H9 (cell line): ENCODE measurements at regions not wholly inside any gene's neighbourhood (a gene's known extent, or its start where the extent isn't known, plus 50 kb on each side); places are given as distances from the start of the nearest gene placed in this dataset.

ENCODE experiments used
- DNase-seq: peaks from one replicate; pipeline ENCODE4 v3.0.0-alpha.2; 2017
- H2AFZ ChIP-seq: one replicate; pipeline ENCODE4 v1.6.1; 2013; ENCODE audit warnings: mild to moderate bottlenecking, low read length, control low read depth, moderate library complexity
- H2AK5ac ChIP-seq: 2 replicates; pipeline ENCODE4 v1.6.1; 2013; ENCODE audit warnings: low read length, control low read depth, mixed read lengths; ENCODE audit not compliant: insufficient read length
- H2BK120ac ChIP-seq: one replicate; pipeline ENCODE4 v1.6.1; 2013; ENCODE audit warnings: low read depth, mild to moderate bottlenecking, low read length, control low read depth, inconsistent platforms; ENCODE audit not compliant: poor library complexity, severe bottlenecking
- H2BK12ac ChIP-seq: 2 replicates; pipeline ENCODE4 v1.6.1; 2013; ENCODE audit warnings: low read length, control low read depth, mixed read lengths, low read depth; ENCODE audit not compliant: insufficient read length
- H2BK15ac ChIP-seq: 2 replicates; pipeline ENCODE4 v1.6.1; 2013; ENCODE audit warnings: low read depth, low read length, control low read depth
- H2BK20ac ChIP-seq: one replicate; pipeline ENCODE4 v1.6.1; 2013; ENCODE audit warnings: low read depth, mild to moderate bottlenecking, low read length, control low read depth, inconsistent platforms; ENCODE audit not compliant: poor library complexity, severe bottlenecking
- H2BK5ac ChIP-seq: 2 replicates; pipeline ENCODE4 v1.6.1; 2013; ENCODE audit warnings: low read length, control low read depth, mixed read lengths; ENCODE audit not compliant: insufficient read length
- H3K14ac ChIP-seq: 2 replicates; pipeline ENCODE4 v1.6.1; 2013; ENCODE audit warnings: low read length, control low read depth; ENCODE audit not compliant: insufficient read depth
- H3K18ac ChIP-seq: 2 replicates; pipeline ENCODE4 v1.6.1; 2013; ENCODE audit warnings: low read depth, mild to moderate bottlenecking, mixed read lengths, low read length, control low read depth; ENCODE audit not compliant: insufficient read length
- H3K23ac ChIP-seq: 2 replicates; pipeline ENCODE4 v1.6.1; 2013; ENCODE audit warnings: low read length, control low read depth, mixed read lengths, low read depth; ENCODE audit not compliant: insufficient read length
- H3K23me2 ChIP-seq: 2 replicates; pipeline ENCODE4 v1.6.1; 2013; ENCODE audit warnings: low read depth, mild to moderate bottlenecking, mixed read lengths, low read length, control low read depth; ENCODE audit not compliant: insufficient read length, poor library complexity, severe bottlenecking
- H3K27ac ChIP-seq: 2 replicates; pipeline ENCODE4 v1.5.1; 2013; ENCODE audit warnings: low read length, control low read depth, mixed read lengths, low read depth; ENCODE audit not compliant: insufficient read length
- H3K27me3 ChIP-seq: 2 replicates; pipeline ENCODE4 v1.6.1; 2013; ENCODE audit warnings: low read length, control low read depth, inconsistent platforms; ENCODE audit not compliant: insufficient read depth
- H3K4ac ChIP-seq: 2 replicates; pipeline ENCODE4 v1.6.1; 2013; ENCODE audit warnings: low read depth, mild to moderate bottlenecking, control low read depth, inconsistent platforms, low read length, moderate library complexity
- H3K4me1 ChIP-seq: 2 replicates; pipeline ENCODE4 v1.6.1; 2013; ENCODE audit warnings: low read length, control low read depth, inconsistent platforms; ENCODE audit not compliant: insufficient read depth
- H3K4me2 ChIP-seq: 2 replicates; pipeline ENCODE4 v1.6.1; 2013; ENCODE audit warnings: low read length, control low read depth, mixed read lengths; ENCODE audit not compliant: insufficient read length, insufficient read depth
- H3K56ac ChIP-seq: 2 replicates; pipeline ENCODE4 v1.6.1; 2013; ENCODE audit warnings: low read depth, mild to moderate bottlenecking, mixed read lengths, low read length, control low read depth; ENCODE audit not compliant: insufficient read length
- H3K79me1 ChIP-seq: 2 replicates; pipeline ENCODE4 v1.6.1; 2013; ENCODE audit warnings: low read depth, mild to moderate bottlenecking, moderate library complexity, low read length, control low read depth, inconsistent platforms; ENCODE audit not compliant: insufficient read depth, poor library complexity, severe bottlenecking
- H3K79me2 ChIP-seq: 2 replicates; pipeline ENCODE4 v1.6.1; 2013; ENCODE audit warnings: low read length, control low read depth, inconsistent platforms; ENCODE audit not compliant: insufficient read depth
- H3K9ac ChIP-seq: 2 replicates; pipeline ENCODE4 v1.6.1; 2013; ENCODE audit warnings: low read length, control low read depth, mixed read lengths; ENCODE audit not compliant: insufficient read length; ENCODE audit errors: extremely low read depth
- H3K9me3 ChIP-seq: one replicate; pipeline ENCODE4 v1.6.1; 2013; ENCODE audit warnings: low read depth, low read length, inconsistent platforms; ENCODE audit not compliant: control insufficient read depth
- H3T11ph ChIP-seq: one replicate; pipeline ENCODE4 v1.6.1; 2013; ENCODE audit warnings: mild to moderate bottlenecking, low read length, control low read depth, inconsistent platforms
- H4K20me1 ChIP-seq: one replicate; pipeline ENCODE4 v1.6.1; 2013; ENCODE audit not compliant: control insufficient read depth, insufficient read length, insufficient read depth
- H4K5ac ChIP-seq: 2 replicates; pipeline ENCODE4 v1.6.1; 2013; ENCODE audit warnings: low read depth, mild to moderate bottlenecking, mixed read lengths, low read length, control low read depth; ENCODE audit not compliant: insufficient read length
- H4K8ac ChIP-seq: replicated peaks from 2 replicates; pipeline ENCODE4 v1.6.1; 2013; ENCODE audit warnings: low read length, control low read depth, mixed read lengths, low read depth; ENCODE audit not compliant: insufficient read length
- H4K91ac ChIP-seq: 2 replicates; pipeline ENCODE4 v1.6.1; 2013; ENCODE audit warnings: low read depth, mild to moderate bottlenecking, moderate library complexity, mixed read lengths, low read length, control low read depth; ENCODE audit not compliant: insufficient read length
- H3K27ac Mint-ChIP-seq, 3 experiments: 2 replicates in 2 of 3; 3 replicates in 1 of 3; pipeline ENCODE4 v1.8.0; 2020 to 2021; ENCODE audit warnings: mixed read lengths in 3 of 3, mild to moderate bottlenecking in 1 of 3, moderate library complexity in 1 of 3
- H3K27me3 Mint-ChIP-seq: 2 replicates; pipeline ENCODE4 v1.8.0; 2021; ENCODE audit warnings: low read depth, mild to moderate bottlenecking, moderate library complexity, mixed read lengths
- H3K36me3 Mint-ChIP-seq, 3 experiments: 2 replicates in 2 of 3; 3 replicates in 1 of 3; pipeline ENCODE4 v1.8.0; 2020 to 2021; ENCODE audit warnings: low read depth in 3 of 3, mixed read lengths in 3 of 3; ENCODE audit not compliant: insufficient read depth in 1 of 3
- H3K4me1 Mint-ChIP-seq, 2 experiments: 2 replicates each; pipeline ENCODE4 v1.8.0; 2020; ENCODE audit warnings: mixed read lengths in 2 of 2
- H3K4me3 Mint-ChIP-seq, 2 experiments: 2 replicates in 1 of 2; 3 replicates in 1 of 2; pipeline ENCODE4 v1.8.0; 2020 to 2021; ENCODE audit warnings: mild to moderate bottlenecking in 2 of 2, mixed read lengths in 2 of 2, moderate library complexity in 1 of 2
- H3K9me3 Mint-ChIP-seq, 2 experiments: 2 replicates in 1 of 2; 3 replicates in 1 of 2; pipeline ENCODE4 v1.8.0; 2020; ENCODE audit warnings: mild to moderate bottlenecking in 2 of 2, mixed read lengths in 2 of 2, moderate library complexity in 1 of 2
- CTCF ChIP-seq: fragments of 200-600 bp; sonication (generic); conservative IDR thresholded peaks from 3 replicates; pipeline ENCODE4 v1.8.0; 2021; ENCODE audit warnings: antibody characterized with exemption, mild to moderate bottlenecking
- WGBS: extraction: QIAGEN DNeasy Blood & Tissue Kit; methylation state at CpG from one replicate; pipeline ENCODE4 v1.1.7; 2013; ENCODE audit warnings: missing lambda C conversion rate, low lambda C conversion rate, mixed read lengths; ENCODE audit not compliant: insufficient read length; ENCODE audit errors: extremely low coverage; 5-methylcytosine and 5-hydroxymethylcytosine counted together

- no peak for TF ChIP-seq CTCF
Measured at GRCh38 chr6:84461461-84461860, 234.0 kb upstream of the CEP162 start.

More at GRCh38 chr6:84461461-84461860, 234.0 kb upstream of the CEP162 start:
- Histone ChIP-seq H3K4me2 (no peak overlapping the region), H3K79me1 (no peaks in the 10 kb centered on the region), H4K20me1 (no peaks in the 10 kb centered on the region), H3K4ac (no peak overlapping the region), H4K91ac (no peak overlapping the region), H2AK5ac (no peak overlapping the region), H3K9ac (no peak overlapping the region), H2AFZ (no peak overlapping the region), H3K23ac (no peak overlapping the region), H3T11ph (no peak overlapping the region), H3K79me2 (no peaks in the 10 kb centered on the region), H2BK120ac (no peak overlapping the region), H3K18ac (no peak overlapping the region), H3K27me3 (no peaks in the 10 kb centered on the region), H2BK5ac (no peak overlapping the region), H3K9me3 (no peaks in the 10 kb centered on the region), H2BK12ac (no peak overlapping the region), H2BK20ac (no peak overlapping the region), H3K14ac (no peak overlapping the region), H2BK15ac (no peak overlapping the region), H3K4me1 (no peaks in the 10 kb centered on the region), H4K8ac (no peak overlapping the region), H3K56ac (no peak overlapping the region), H4K5ac (no peak overlapping the region), H3K23me2 (no peaks in the 10 kb centered on the region), H3K27ac (no peak overlapping the region)
- Mint-ChIP-seq H3K27me3 (no peaks in the 10 kb centered on the region), H3K36me3 (no peaks in the 10 kb centered on the region), H3K4me3 (no peak overlapping the region), H3K9me3 (no peaks in the 10 kb centered on the region), H3K27ac (no peak overlapping the region), H3K4me1 (peaks cover 0 to 3% of the 10 kb centered on the region in 2 experiments; a peak in 1 of 4 replicates)
- no peak for DNase-seq
- WGBS: no CpG with 5 or more reads among the region's 4 CpGs
